GM21825 (cell line): ENCODE measurements at regions not wholly inside any gene's neighbourhood (a gene's known extent, or its start where the extent isn't known, plus 50 kb on each side); places are given as distances from the start of the nearest gene placed in this dataset.

ENCODE experiments used
- ATAC-seq: cut with Tn5 transposase; IDR thresholded peaks from one replicate; pipeline ENCODE4 v1.9.1; 2021; ENCODE audit warnings: mild to moderate bottlenecking, moderate library complexity; ENCODE audit not compliant: unreplicated experiment

DNA sequence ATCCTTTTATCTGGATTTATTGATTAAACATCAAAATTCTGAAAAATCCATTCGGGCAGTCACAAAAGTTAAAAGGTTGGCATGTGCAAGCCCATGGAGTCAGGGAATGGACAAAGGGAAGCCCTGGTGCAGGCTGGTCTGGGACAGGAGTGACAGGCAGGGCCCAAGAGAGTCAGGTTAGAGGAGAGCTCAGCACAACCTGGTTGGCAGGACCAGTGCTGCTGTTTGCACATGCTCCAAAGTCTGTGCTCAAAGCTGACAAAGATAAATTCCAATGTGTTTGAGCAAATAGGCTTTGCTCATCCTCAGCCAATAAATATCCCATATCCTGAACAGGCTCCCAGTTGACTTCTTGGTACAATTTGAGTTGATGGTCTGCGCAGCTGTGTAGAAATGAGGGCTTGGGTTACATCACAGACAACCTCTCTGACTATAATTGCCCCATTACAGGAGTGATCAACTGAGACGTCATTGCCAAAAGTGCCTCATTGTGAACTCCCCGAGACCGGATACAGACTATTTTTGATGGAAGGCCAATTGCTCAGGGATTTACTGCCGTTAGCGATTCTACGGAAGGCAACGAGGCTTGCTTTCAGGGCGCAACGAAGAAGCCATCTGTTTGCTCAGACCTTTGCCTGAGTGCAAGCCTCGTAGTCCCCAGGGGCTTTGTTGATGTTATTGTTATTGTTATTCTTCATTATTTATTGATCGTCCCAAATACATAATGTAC, 1008.1 kb upstream of the TENM3 start:
- ATAC-seq = no peak

DNA sequence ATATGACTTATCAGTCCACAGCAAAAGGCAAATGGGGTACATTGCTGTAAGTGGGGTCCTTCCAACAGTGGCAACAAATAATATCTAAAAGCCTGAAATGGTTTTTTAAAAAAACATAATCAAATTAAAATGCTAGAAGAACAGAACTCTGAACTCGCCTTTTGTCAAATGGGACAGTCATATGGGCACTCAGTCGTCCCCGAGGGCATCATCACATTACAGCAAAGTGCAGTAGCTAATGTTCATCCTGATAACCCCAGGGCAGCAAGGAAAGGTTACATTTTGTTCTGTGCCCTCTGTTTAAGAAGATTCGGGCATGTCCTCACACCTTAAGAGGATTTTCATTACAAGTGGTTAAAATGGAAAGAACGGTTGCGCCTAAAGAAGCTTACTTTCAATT, 997.9 kb upstream of the TENM3 start:
- ATAC-seq = no peak

DNA sequence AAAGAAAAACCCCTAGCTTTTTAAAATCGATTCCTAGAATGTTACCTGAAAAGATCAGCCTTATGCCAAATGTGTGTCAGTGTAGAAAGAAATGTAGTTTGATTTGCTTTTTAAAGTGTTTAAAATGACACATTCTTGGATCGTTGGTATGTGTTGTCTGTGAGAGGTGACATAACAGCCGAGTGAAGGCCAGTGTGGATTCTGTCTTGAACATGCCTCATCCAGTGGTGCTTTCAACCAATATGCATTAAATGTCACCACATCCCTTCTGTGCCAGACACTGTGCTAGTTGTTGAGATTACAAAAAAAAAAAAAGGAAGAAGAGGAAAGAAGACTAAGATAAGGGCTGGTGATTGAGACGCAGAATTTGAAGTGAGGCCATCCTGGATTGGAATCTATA, 994.2 kb upstream of the TENM3 start:
- ATAC-seq = no peak

DNA sequence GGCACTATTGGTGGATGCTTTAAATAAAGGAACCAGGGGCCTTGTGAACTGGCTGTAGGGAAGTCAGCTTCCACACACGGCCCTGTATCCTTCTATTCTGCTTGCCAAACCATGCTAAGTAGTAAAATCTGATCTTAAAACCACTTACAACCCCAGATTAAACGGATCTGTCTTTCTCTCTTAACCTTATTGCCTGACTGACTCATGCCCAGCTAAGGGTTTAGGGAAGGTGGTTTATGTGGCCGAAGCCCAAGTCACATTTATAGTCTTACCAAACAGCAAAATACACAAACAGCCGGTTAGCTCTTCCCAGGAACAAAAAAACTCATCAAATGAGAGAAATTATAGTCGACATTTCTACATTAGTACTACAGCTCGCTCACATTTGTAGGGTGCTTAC, 988.4 kb upstream of the TENM3 start:
- no peak for ATAC-seq

DNA sequence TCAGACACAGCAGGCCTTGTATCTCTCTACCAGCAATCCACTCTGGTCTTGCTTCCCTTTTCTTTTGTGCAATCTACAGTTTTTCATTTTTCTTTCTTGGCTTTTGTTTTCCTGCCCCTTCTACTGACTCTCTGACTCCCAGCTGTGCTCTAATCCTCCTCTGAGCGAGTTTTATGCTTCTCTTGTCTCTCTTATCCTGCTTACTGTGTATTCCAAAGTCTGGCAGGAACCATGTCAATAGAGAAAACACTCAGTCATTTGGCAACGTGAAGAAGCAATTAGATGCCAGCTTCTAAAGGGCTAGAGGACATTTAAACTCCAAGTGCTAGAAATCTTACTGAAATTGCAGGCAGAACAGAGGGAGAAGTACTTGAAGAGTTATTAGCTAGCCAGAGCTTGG, 984.6 kb upstream of the TENM3 start:
- no peak for ATAC-seq

DNA sequence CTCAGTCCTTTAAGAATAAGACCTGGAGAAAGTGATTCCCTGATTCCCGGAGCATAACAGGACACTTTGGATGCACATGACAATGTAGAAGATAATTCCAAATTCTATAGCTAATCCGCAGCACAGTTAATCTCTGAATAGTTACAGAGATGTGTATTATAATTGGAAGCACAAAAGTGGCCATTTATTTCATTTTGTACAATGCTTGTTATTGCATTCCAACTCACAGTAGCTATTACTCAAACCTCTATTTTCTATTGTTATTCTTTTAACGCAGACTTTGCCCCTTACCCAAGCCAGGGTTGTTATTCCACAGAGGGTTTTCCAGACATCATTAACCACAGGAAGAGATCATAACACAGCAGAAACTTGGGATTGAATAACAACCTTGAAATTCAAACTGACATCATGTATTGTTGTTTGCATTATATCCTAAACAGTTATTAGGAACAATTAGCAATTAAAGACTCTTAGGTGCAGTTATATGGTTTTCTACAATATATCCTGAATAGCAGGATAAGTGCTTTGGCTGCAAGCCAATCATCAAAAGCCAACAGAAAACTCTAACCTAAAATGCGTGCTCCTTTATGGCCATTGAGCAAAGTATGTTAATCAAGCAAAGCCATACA, 984.0 kb upstream of the TENM3 start:
- ATAC-seq = no peak

DNA sequence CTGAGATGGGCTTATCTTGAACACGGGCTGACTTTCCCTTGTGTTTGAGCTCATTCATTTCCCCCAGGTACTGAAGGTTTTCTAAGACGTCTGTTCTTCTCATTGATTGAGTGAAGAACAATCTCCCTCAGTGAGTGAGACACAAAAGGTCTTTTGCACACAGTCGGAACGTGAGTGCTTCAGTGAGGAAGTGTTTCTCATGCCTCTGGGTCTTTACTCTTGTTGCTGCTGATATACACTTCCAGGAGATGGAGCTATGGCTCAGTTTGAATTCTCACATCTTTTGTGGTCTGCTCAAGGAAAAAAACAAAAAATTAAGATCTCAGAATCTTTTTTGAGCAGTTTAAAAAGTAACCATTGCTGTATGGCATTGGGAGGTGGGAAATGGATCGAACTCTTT, 981.9 kb upstream of the TENM3 start:
- ATAC-seq = no peak

DNA sequence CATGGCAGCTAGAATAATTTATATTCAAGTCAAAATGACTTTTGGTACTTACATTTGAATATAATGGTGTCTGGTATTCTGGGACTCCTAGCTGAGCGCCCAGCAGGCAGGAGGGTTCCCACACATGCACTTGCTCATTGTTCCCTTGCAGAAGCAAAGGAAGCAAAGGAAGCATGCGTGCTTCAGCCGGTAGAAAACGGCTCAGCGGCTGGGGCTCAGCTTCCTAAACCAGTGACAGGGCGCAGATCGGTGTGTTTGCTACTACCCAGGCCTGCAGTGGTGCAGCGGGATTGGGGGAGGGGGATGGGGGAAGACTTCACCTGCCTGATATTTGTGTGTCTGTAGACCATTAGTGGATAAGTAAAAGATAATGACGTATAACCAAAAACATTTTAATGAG, 978.3 kb upstream of the TENM3 start:
- no peak for ATAC-seq

DNA sequence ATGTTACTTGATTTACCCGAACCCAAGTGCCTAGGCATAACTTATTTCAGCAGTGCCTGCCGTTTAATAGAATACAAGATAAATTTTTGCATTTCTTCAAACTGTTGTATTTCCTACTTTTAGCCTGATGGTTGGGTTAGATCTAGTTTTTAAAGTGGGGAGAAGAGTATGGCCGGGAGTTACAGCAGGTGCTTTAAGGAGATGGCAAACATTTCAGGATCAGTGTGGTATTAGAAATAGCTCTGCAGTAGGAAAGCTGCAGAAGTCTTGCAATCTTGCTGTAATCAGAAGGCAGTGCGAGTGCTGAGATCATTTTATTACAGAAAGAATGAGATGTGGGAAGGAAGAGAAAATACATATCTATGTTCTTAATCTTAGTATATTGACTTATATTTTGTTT, 977.8 kb upstream of the TENM3 start:
- ATAC-seq = no peak

DNA sequence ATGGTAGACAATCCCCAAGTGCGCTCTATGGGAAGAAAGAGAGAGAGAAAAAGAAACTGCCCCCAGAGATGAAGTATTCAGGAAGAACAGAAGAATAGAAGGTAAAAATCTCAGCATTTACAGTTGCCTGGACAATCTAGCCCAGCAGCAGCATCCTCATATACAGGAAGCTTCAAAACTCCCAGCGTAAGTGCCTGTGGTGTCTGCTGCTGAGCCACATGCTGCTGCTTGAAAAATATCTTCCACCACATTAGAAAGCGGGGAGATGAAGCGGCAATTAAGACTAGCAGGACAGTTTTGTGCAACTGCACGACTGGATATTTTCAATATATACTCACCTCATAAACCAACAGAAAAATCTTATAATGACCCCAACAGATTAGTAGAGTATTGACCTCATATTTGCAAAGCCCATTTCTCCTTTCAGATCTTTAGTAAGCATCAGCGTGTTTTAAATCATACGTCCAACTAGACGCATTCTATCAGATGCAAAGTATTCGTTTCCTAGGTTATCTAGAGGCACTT, 972.0 kb upstream of the TENM3 start:
- ATAC-seq = no peak

DNA sequence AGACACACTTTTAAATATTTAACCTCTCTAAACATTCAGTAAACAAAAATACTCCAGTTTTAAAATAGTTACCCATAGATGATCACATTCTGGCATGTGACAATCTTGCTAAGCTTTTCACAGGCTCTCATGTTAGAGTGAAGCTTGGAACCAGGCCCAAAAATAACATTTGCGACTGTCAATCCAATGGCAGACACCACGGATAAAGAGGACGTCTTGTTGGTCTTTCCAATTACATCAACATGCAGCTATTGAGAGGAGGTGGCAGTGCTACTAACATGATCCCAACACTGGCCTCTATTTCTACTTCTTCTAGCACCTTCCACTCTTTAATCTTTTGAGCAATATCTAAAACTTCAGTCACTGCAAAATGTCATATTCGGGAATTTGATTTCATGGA, 970.8 kb upstream of the TENM3 start:
- ATAC-seq = no peak

DNA sequence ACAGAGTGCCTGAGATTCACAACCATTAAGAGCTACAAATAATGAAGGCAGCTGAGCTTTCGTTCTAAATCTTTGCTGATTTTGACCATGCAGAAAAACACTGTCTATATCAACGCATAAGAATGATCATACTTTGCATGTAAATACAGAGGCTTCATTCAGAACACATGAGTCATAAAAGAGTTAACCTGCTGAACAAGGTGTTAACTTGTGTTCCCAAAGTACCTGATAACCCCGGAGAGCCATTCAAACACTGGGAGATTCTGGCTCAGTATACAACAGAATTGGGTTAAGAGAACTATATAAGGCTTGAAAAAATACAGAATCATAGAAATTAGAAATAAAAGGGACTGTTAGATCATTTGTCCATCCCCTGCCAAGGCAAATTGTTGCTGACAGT, 964.3 kb upstream of the TENM3 start:
- no peak for ATAC-seq

DNA sequence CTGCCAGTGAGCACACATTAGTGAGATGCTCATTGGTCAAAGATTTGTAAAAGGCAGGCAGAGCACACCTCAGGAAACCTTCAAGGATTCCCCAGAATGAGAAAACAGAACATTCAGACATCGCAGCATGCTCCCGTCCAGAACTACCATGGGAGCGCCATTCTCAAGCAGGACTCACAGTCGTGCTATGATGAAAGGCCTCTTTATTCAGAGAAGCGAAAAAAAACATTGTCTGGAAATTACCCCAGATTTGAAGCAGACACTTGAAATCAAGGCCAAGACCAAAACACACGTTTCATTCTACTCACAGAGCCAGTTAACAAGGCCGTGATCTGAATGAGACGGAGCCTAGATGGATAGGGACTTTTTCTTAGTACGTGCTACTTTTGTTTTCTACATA, 961.8 kb upstream of the TENM3 start:
- no peak for ATAC-seq

DNA sequence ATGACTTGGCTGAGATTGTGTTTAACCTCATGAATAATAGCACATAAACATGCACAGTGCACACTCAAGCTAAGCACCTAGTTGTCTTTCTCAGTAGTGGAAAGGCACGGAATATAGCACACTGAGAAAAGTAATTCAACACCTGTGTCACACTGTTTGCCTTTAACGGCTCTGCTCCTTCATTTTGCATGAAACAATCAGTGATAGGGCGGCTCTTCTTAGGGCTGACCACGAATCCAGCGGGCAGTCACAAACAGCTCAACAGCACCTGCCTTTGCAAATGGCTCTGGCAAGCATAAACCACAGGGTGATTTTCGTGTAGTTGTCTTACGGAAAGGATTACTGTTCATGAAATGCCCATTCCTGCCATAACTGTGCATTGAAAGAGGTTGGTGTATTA, 954.0 kb upstream of the TENM3 start:
- no peak for ATAC-seq

DNA sequence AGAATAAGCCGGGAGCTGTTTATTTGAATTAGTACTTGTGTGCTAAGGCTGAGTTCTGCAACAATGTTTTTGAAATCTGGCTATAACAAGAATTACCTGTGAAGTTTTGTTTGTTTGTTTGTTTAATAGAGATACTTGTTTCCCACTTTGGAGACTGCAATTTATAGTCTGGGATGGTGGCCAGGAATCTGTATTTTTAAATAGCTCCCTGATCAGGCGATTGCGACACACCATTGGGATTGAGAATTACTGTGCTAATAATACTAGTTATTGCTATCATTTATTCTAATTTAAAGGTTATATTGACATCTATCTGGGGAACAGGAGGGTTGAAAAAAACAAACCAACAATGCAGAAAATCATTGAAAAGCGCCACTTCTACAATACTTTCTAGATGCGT, 951.6 kb upstream of the TENM3 start:
- ATAC-seq = no peak

DNA sequence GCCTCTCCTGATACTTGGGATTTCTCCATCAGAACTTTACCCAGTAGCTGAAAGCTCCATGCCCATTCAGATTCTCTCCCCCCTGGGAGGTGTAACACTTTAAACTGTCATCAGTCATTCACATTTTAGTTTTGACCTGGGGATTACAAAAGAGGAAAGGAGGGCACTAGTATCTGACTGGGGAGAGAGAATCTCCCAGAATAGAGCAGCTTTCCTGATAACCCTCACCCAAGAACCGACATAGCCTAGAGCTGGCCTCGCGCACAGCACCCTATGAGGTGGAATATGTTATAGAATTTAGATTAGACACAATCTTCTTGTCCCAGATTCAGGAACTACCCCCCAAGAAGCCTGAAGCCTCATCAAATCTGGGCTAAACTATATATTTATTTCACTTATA, 950.2 kb upstream of the TENM3 start:
- ATAC-seq = no peak

DNA sequence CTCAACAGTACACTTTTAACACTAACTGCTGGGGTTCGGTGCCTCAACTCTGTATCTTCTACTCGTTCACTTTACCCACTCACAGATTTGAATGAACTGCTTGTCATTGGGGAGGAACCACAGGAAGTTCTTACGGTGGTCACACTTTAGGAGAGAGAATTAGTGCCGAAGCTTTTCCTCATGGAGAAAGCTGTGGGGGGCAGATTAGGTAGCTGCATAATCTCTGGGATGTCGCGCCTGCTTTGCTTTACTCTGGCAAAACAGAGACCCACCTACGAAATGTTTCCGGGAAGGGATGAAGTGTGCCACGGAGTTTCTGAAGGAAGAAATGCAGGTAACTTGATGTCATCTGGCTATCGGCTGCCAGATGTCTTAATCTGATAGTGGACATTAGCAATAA, 949.7 kb upstream of the TENM3 start:
- no peak for ATAC-seq

DNA sequence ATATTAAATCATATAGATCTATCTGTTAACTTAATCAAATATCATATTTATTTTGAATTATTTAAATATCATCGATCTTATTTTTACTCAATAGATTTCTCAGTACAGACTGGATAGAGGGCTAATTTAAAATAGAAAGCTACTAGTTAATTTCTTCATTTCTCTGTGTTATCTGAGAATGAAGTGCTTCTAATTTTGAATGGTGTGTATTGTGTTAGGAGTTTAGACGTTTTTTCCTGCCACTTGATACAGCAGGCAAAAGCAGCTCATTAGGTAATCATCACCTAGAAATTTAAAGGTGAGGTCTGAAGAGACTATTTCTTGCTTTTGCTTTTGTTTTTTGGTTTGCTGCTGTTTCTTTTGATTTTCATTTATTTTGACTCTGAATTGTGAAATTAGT, 948.8 kb upstream of the TENM3 start:
- ATAC-seq = no peak

DNA sequence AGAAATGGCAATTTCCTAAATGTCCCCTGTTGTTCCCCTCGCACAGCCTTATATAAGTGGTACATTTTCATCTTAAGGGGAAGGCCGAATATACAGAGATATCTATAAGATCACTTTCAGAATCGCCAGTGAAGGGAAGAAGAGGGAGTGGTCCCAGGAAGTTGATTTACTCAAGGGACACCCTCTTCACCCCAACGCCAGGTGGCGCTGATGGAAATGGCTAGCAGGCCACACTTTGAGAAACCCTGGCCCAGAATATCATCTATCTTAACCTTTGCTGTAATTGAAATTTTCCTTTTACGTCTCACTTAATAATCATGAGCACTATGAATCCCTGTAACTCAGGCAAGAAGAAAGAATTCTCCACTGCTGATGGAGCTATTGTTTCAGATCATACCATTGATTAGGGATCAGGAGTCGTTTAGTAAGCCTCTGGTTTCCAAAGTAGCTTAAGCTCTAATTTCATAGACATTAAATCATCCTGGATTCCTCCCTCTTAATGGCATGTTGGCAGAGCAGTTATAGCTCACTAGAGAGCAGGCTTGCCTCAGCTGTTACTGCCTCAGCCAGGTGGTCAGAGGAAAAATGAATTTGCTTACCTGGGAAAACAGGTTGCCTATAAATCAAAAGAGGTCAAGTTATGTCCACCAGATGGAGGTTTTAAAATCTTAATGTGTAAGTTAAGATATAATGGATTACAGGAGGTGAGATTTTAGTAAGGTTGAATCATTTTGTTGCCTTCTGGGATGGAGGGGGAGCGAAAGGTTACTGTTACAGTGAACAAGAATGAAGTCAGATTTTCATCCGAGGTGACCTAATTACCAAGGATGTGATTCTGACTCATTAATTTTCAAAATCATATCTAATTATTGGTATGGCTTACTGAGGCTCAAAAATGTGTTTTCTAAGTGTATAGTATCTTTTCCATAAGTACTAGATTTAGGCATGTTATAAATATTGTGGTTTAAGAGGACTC, 941.2 kb upstream of the TENM3 start:
- no peak for ATAC-seq

DNA sequence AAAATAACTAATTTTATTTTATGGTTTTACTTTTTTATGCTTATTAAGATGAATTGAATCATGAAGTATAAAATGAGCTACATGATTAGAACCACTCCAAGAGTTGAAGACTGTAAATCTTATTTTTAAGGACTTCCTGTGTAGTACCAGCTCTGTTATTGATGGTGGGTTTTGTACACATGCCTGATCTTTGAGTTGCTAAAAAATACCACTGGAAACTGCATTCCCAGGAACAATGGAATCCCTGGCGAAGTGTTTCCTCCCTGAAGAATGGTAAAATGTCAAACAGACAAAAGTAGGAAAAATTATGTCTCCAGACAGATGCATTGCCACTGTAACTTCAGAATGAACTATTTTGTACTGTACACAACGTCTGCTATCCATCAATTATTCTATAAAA, 935.4 kb upstream of the TENM3 start:
- no peak for ATAC-seq

DNA sequence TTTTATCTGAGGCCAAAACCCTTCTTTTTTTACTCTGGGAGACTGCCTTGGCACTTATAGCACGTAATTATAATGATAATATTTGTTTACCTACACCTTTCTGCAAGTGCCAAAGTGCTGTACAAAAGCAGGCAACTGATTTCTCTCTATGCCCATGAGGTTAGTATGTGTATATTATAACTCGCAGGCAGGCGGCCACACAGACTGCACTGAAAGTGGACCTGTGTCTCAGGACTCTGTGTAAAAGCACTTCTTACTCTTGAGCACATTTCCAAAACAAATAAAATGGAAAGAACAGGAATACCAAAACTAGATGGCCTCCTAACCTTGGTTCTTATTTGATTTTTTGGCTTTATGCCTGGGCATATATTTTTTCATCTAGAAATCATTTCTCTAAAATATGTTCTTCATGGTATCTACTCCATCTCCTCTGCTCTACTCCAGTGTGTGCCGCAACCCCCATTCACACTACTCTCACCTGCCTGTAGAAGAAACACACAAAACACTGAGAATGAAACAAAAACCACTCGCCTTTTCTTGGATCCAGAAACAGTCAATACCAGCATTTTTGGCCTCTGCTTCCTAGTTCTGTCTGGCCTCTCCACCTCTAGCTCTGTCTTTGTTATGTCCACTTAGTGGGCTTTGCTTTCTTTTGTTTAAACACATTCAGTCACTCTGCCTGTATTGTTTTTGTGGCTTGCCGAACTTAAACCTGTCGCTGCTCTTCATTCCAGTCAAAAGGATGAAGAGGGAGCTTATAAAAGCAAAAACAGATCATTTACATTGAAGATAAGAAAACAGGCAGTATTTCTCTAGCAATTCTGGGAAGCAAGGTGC, 934.5 kb upstream of the TENM3 start:
- ATAC-seq = no peak
